ENCODE measurements at regions not wholly inside any gene's neighbourhood (a gene's known extent, or its start where the extent isn't known, plus 50 kb on each side); places are given as distances from the start of the nearest gene placed in this dataset.

GRCh38 chr5:124182133-124182532 is 564.3 kb downstream of the ZNF608 start:
- TF ChIP-seq POLR2A (IDR thresholded peaks at IDR 0.05), result no peak
- TF ChIP-seq CTCF (IDR thresholded peaks at IDR 0.05), result no peak
